ENCODE measurements at regions not wholly inside any gene's neighbourhood (a gene's known extent, or its start where the extent isn't known, plus 50 kb on each side); places are given as distances from the start of the nearest gene placed in this dataset.

- DNase-seq (no peak), ATAC-seq (no peak)
- peaks cover 0 to 20% (median 5%) of the 10 kb centered on the region in 12 donors for H3K9me3 ChIP-seq
- no peaks in the 10 kb centered on the region for H3K27me3 ChIP-seq
- intact Hi-C loops (cut with DNase I): no loop called here
- TF ChIP-seq, protein P1, sequence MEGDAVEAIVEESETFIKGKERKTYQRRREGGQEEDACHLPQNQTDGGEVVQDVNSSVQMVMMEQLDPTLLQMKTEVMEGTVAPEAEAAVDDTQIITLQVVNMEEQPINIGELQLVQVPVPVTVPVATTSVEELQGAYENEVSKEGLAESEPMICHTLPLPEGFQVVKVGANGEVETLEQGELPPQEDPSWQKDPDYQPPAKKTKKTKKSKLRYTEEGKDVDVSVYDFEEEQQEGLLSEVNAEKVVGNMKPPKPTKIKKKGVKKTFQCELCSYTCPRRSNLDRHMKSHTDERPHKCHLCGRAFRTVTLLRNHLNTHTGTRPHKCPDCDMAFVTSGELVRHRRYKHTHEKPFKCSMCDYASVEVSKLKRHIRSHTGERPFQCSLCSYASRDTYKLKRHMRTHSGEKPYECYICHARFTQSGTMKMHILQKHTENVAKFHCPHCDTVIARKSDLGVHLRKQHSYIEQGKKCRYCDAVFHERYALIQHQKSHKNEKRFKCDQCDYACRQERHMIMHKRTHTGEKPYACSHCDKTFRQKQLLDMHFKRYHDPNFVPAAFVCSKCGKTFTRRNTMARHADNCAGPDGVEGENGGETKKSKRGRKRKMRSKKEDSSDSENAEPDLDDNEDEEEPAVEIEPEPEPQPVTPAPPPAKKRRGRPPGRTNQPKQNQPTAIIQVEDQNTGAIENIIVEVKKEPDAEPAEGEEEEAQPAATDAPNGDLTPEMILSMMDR (IDR thresholded peaks at IDR 0.05): no peak
- TF ChIP-seq POLR2A (IDR thresholded peaks at IDR 0.05): no peak
- H3K27ac ChIP-seq: no peak overlapping the region
- H3K36me3 ChIP-seq: no peaks in the 10 kb centered on the region
- H3K4me3 ChIP-seq: no peak overlapping the region
- H3K4me1 ChIP-seq: no peaks in the 10 kb centered on the region
- 68 to 96% (median 76%) methylated on average over 1 of the region's 1 CpG for WGBS, 4 donors
Observed at GRCh38 chr14:62592877-62593276, 452.4 kb downstream of the KCNH5 start.

DNA sequence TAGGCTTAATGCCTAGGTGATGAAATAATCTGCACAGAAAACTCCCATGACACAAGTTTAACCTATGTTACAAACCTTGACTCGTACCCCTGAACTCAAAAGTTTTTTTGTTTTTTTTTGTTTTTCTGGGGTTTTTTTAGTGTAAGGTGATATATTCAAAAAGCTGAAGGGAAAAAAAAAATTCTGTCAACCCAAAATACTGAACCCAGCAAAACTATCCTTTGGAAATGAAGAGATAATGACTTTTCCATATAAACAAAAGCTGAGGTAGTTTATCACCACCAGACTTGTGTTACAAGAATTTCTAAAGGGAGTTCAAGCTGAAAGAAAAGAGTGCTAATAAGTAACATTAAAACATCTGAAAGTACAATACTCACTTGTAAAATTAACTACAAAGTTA, 448.1 kb downstream of the KCNH5 start:
- peaks cover 0 to 40% (median 9%) of the 10 kb centered on the region in 12 donors for H3K9me3 ChIP-seq
- no peaks in the 10 kb centered on the region for H3K4me1 ChIP-seq
- H3K4me3 ChIP-seq: no peak overlapping the region
- H3K36me3 ChIP-seq: no peaks in the 10 kb centered on the region
- H3K27ac ChIP-seq: no peak overlapping the region
- WGBS, 4 donors: 84 to 90% (median 87%) methylated on average over 1 of the region's 1 CpG
- TF ChIP-seq, protein P1 (IDR thresholded peaks at IDR 0.05): no peak
- no peak for TF ChIP-seq POLR2A (IDR thresholded peaks at IDR 0.05)
- ATAC-seq (no peak), DNase-seq (no peak)
- no peaks in the 10 kb centered on the region for H3K27me3 ChIP-seq
- intact Hi-C loops (cut with DNase I): no loop called here

GRCh38 chr14:62599616-62600385, 445.5 kb downstream of the KCNH5 start:
- intact Hi-C loops (cut with DNase I): no loop called here
- ATAC-seq: no peak
- WGBS, 4 donors: 85 to 87% (median 86%) methylated on average over 2 of the region's 2 CpGs

GRCh38 chr14:62602712-62603111, 442.5 kb downstream of the KCNH5 start:
- Histone ChIP-seq H3K9me3 (peaks cover 0 to 22% (median 3%) of the 10 kb centered on the region in 12 donors), H3K36me3 (no peaks in the 10 kb centered on the region), H3K27ac (no peak overlapping the region), H3K27me3 (no peaks in the 10 kb centered on the region), H3K4me3 (no peak overlapping the region), H3K4me1 (no peaks in the 10 kb centered on the region)
- no peak for DNase-seq
- WGBS, 4 donors: 80 to 89% (median 84%) methylated on average over 2 of the region's 2 CpGs
- intact Hi-C loops (cut with DNase I): no loop called here
- TF ChIP-seq POLR2A (IDR thresholded peaks at IDR 0.05): no peak
- TF ChIP-seq, protein P1 (IDR thresholded peaks at IDR 0.05): no peak
- no peak for ATAC-seq

More at GRCh38 chr14:62599616-62600385, 445.5 kb downstream of the KCNH5 start:
- Histone ChIP-seq H3K9me3 (peaks cover 0 to 40% (median 9%) of the 10 kb centered on the region in 12 donors), H3K4me1 (no peaks in the 10 kb centered on the region), H3K27ac (no peak overlapping the region), H3K27me3 (no peaks in the 10 kb centered on the region), H3K4me3 (no peak overlapping the region), H3K36me3 (no peaks in the 10 kb centered on the region)
- no peak for DNase-seq
- TF ChIP-seq POLR2A (IDR thresholded peaks at IDR 0.05): no peak
- TF ChIP-seq, protein P1 (IDR thresholded peaks at IDR 0.05): no peak

Measured in heart left ventricle (tissue), 16 donors.